SK-N-SH treated with all-trans-retinoic acid at 6 μM for 48 hours (cell line): ENCODE measurements at regions not wholly inside any gene's neighbourhood (a gene's known extent, or its start where the extent isn't known, plus 50 kb on each side); places are given as distances from the start of the nearest gene placed in this dataset.

Experiments used
- ATAC-seq: fragments of 200-7000 bp; cut with Tn5 transposase; 3 replicates; pipeline ENCODE4 v1.9.1; 2020; ENCODE audit warnings: mild to moderate bottlenecking, moderate library complexity
- ARNTL ChIP-seq: fragments of 450-650 bp; formaldehyde crosslinking; IDR thresholded peaks from 2 replicates; pipeline ENCODE4 v1.5.0; 2020; ENCODE audit warnings: low read depth, mild to moderate bottlenecking, moderate library complexity, borderline replicate concordance
- BACH2 ChIP-seq: fragments of 250-450 bp; sonication (Bioruptor Pico); IDR thresholded peaks from 2 replicates; pipeline ENCODE4 v1.9.0; 2021; ENCODE audit warnings: mild to moderate bottlenecking, borderline replicate concordance
- CSDC2 ChIP-seq: fragments of 250-450 bp; sonication (Bioruptor Pico); IDR thresholded peaks from 2 replicates; pipeline ENCODE4 v1.5.0; 2020; ENCODE audit warnings: mild to moderate bottlenecking, moderate library complexity
- ESRRG ChIP-seq: fragments of 250-450 bp; sonication (Bioruptor Pico); IDR thresholded peaks from 2 replicates; pipeline ENCODE4 v1.6.1; 2021; ENCODE audit warnings: mild to moderate bottlenecking
- GLIS3 ChIP-seq: fragments of 250-450 bp; sonication (Bioruptor Pico); IDR thresholded peaks from 2 replicates; pipeline ENCODE4 v1.5.0; 2020; ENCODE audit warnings: mild to moderate bottlenecking, moderate library complexity
- ISL1 ChIP-seq: fragments of 250-450 bp; sonication (Bioruptor Pico); IDR thresholded peaks from 2 replicates; pipeline ENCODE4 v2.1.2; 2022; ENCODE audit warnings: mild to moderate bottlenecking, moderate library complexity
- OSR1 ChIP-seq: fragments of 250-450 bp; sonication (Bioruptor Pico); IDR thresholded peaks from 2 replicates; pipeline ENCODE4 v1.8.0; 2022; ENCODE audit warnings: moderate library complexity, mild to moderate bottlenecking, inconsistent platforms
- PATZ1 ChIP-seq: fragments of 250-450 bp; sonication (Bioruptor Pico); IDR thresholded peaks from 2 replicates; pipeline ENCODE4 v1.8.0; 2020; ENCODE audit warnings: mild to moderate bottlenecking, moderate library complexity, borderline replicate concordance
- PPARA ChIP-seq: fragments of 250-450 bp; sonication (Bioruptor Pico); IDR thresholded peaks from 2 replicates; pipeline ENCODE4 v1.5.0; 2020; ENCODE audit warnings: mild to moderate bottlenecking, borderline replicate concordance
- RARB ChIP-seq: fragments of 250-450 bp; sonication (Bioruptor Pico); IDR thresholded peaks from 2 replicates; pipeline ENCODE4 v1.8.0; 2021; ENCODE audit warnings: mild to moderate bottlenecking, moderate library complexity
- SNAI2 ChIP-seq: fragments of 250-450 bp; sonication (Bioruptor Pico); IDR thresholded peaks from 2 replicates; pipeline ENCODE4 v1.5.0; 2020; ENCODE audit warnings: mild to moderate bottlenecking, moderate library complexity
- TCF4 ChIP-seq: fragments of 250-450 bp; sonication (Bioruptor Pico); IDR thresholded peaks from 2 replicates; pipeline ENCODE4 v1.8.0; 2021; ENCODE audit warnings: mild to moderate bottlenecking, moderate library complexity, borderline replicate concordance
- TOX ChIP-seq: fragments of 250-450 bp; sonication (Bioruptor Pico); IDR thresholded peaks from 2 replicates; pipeline ENCODE4 v1.8.0; 2021; ENCODE audit warnings: mild to moderate bottlenecking, moderate library complexity, borderline replicate concordance
- TSHZ2 ChIP-seq: fragments of 250-450 bp; sonication (Bioruptor Pico); IDR thresholded peaks from 2 replicates; pipeline ENCODE4 v1.5.0; 2020; ENCODE audit warnings: mild to moderate bottlenecking, moderate library complexity
- ZC3H10 ChIP-seq: fragments of 250-450 bp; sonication (Bioruptor Pico); IDR thresholded peaks from 2 replicates; pipeline ENCODE4 v1.5.1; 2021; ENCODE audit warnings: mild to moderate bottlenecking, moderate library complexity
- ZFP3 ChIP-seq: fragments of 250-450 bp; sonication (Bioruptor Pico); IDR thresholded peaks from 2 replicates; pipeline ENCODE4 v1.5.0; 2020; ENCODE audit warnings: mild to moderate bottlenecking, moderate library complexity
- ZFP30 ChIP-seq: fragments of 450-650 bp; formaldehyde crosslinking; IDR thresholded peaks from 2 replicates; pipeline ENCODE4 v1.5.0; 2022; ENCODE audit warnings: mild to moderate bottlenecking, moderate library complexity
- TF ChIP-seq, protein P1 (sequence below): fragments of 250-450 bp; sonication (Bioruptor Pico); IDR thresholded peaks from 2 replicates; pipeline ENCODE4 v1.8.0; 2021; ENCODE audit warnings: low read depth, mild to moderate bottlenecking, moderate library complexity, borderline replicate concordance
- TF ChIP-seq, protein P2 (sequence below): fragments of 250-450 bp; sonication (Bioruptor Pico); IDR thresholded peaks from 2 replicates; pipeline ENCODE4 v1.5.1; 2021; ENCODE audit warnings: mild to moderate bottlenecking, moderate library complexity
- TF ChIP-seq, protein P3 (sequence below): fragments of 250-450 bp; sonication (Bioruptor Pico); IDR thresholded peaks from 2 replicates; pipeline ENCODE4 v1.5.1; 2020; ENCODE audit warnings: low read depth, mild to moderate bottlenecking, moderate library complexity

DNA sequence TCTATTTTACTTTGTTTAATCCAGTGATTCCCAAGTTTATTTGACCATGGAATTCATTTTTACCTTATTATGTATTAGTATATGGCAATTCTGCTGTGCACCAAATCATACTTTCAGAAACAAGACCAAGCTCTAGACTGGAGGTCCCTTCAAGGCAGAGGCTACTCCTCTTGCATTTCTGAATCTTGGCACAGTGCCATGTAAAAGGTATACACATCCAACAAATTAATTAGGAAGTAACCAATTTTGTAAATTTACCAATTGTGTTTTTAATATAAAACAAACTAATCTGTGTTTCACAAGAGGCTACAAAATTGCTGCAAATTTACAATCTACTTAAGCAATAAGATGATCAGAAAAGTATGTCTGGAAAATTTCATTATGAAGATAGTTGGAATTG lies 712.2 kb upstream of the HS3ST1 start:
- TF ChIP-seq PPARA (CRISPR knock-in tag) (no peak), GLIS3 (CRISPR knock-in tag) (no peak), TSHZ2 (no peak), TOX (no peak), OSR1 (no peak), BACH2 (no peak), ZC3H10 (CRISPR knock-in tag) (no peak), CSDC2 (CRISPR knock-in tag) (no peak), TCF4 (CRISPR knock-in tag) (no peak), ZFP3 (CRISPR knock-in tag) (no peak), RARB (CRISPR knock-in tag) (no peak), ISL1 (CRISPR knock-in tag) (no peak), ZFP30 (CRISPR knock-in tag) (no peak)
- TF ChIP-seq, protein P1, sequence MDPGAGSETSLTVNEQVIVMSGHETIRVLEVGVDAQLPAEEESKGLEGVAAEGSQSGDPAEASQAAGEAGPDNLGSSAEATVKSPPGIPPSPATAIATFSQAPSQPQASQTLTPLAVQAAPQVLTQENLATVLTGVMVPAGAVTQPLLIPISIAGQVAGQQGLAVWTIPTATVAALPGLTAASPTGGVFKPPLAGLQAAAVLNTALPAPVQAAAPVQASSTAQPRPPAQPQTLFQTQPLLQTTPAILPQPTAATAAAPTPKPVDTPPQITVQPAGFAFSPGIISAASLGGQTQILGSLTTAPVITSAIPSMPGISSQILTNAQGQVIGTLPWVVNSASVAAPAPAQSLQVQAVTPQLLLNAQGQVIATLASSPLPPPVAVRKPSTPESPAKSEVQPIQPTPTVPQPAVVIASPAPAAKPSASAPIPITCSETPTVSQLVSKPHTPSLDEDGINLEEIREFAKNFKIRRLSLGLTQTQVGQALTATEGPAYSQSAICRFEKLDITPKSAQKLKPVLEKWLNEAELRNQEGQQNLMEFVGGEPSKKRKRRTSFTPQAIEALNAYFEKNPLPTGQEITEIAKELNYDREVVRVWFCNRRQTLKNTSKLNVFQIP (CRISPR knock-in tag), result no peak
- TF ChIP-seq, protein P2, sequence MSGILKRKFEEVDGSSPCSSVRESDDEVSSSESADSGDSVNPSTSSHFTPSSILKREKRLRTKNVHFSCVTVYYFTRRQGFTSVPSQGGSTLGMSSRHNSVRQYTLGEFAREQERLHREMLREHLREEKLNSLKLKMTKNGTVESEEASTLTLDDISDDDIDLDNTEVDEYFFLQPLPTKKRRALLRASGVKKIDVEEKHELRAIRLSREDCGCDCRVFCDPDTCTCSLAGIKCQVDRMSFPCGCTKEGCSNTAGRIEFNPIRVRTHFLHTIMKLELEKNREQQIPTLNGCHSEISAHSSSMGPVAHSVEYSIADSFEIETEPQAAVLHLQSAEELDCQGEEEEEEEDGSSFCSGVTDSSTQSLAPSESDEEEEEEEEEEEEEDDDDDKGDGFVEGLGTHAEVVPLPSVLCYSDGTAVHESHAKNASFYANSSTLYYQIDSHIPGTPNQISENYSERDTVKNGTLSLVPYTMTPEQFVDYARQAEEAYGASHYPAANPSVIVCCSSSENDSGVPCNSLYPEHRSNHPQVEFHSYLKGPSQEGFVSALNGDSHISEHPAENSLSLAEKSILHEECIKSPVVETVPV, result no peak
- TF ChIP-seq, protein P3, sequence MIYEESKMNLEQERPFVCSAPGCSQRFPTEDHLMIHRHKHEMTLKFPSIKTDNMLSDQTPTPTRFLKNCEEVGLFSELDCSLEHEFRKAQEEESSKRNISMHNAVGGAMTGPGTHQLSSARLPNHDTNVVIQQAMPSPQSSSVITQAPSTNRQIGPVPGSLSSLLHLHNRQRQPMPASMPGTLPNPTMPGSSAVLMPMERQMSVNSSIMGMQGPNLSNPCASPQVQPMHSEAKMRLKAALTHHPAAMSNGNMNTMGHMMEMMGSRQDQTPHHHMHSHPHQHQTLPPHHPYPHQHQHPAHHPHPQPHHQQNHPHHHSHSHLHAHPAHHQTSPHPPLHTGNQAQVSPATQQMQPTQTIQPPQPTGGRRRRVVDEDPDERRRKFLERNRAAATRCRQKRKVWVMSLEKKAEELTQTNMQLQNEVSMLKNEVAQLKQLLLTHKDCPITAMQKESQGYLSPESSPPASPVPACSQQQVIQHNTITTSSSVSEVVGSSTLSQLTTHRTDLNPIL (CRISPR knock-in tag), result no peak
- no peak for ATAC-seq

DNA sequence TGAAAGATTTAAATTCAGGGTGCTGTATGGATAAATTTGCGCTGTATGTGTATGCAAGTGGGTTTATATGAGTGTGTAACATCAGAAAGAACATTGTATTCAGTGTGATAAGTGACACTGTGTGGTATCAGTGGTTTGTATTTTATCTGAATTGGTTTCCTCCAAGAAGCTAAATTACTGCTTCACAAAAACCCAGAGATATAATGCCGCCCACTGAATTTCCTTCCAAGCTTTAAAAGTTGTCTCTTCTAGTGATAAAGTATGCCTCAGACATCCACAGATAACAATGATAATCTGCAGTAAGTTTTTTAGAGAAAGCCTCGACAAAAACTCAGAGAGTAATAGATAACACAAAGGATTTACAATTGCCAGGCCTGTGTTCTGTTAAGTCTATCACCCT lies 710.6 kb upstream of the HS3ST1 start:
- TF ChIP-seq TCF4 (CRISPR knock-in tag) (no peak), ARNTL (CRISPR knock-in tag) (no peak), TOX (no peak), ZFP30 (CRISPR knock-in tag) (no peak), OSR1 (no peak), PATZ1 (CRISPR knock-in tag) (no peak), ESRRG (no peak), TSHZ2 (no peak), ZFP3 (CRISPR knock-in tag) (no peak), BACH2 (no peak), ISL1 (CRISPR knock-in tag) (no peak), ZC3H10 (CRISPR knock-in tag) (no peak), PPARA (CRISPR knock-in tag) (no peak), SNAI2 (CRISPR knock-in tag) (no peak)
- TF ChIP-seq, protein P2, result no peak
- TF ChIP-seq, protein P3 (CRISPR knock-in tag), result no peak
- TF ChIP-seq, protein P1 (CRISPR knock-in tag), result no peak
- ATAC-seq, result no peak
